Fibroblast of villous mesenchyme (primary cell): ENCODE measurements at regions not wholly inside any gene's neighbourhood (a gene's known extent, or its start where the extent isn't known, plus 50 kb on each side); places are given as distances from the start of the nearest gene placed in this dataset.

ENCODE experiments used
- DNase-seq: peaks from one replicate; pipeline ENCODE4 v3.0.0-alpha.2; 2010; ENCODE audit warnings: low read depth
- H3K4me3 ChIP-seq: 2 replicates; pipeline ENCODE4 v1.5.1; 2011; ENCODE audit warnings: low read depth, mild to moderate bottlenecking, low read length
- TF ChIP-seq, protein P1 (sequence below): IDR thresholded peaks from 2 replicates; pipeline ENCODE4 v1.5.1; 2012; ENCODE audit warnings: low read depth, mild to moderate bottlenecking, low read length; ENCODE audit not compliant: insufficient read depth

DNA sequence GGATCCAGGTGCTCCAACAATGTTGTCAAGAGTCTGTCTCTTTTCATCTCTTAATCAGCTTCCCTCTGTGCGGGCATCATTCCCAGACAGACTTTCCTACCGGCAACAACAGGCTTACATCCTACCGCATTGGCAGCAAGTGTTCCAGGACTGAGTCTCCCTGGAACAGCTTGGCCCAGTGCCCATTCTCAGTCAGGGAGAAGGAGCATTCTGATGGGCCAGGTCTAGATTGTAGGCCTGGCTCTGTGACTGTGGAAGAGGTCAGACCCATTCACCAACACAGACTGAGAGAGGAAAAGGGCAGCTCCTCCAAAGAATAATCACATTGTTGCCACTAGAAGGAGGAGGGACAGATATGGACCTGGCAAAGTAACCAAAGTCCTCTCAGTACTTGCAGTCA, 68.1 kb upstream of the TMEM132E start:
- TF ChIP-seq, protein P1, sequence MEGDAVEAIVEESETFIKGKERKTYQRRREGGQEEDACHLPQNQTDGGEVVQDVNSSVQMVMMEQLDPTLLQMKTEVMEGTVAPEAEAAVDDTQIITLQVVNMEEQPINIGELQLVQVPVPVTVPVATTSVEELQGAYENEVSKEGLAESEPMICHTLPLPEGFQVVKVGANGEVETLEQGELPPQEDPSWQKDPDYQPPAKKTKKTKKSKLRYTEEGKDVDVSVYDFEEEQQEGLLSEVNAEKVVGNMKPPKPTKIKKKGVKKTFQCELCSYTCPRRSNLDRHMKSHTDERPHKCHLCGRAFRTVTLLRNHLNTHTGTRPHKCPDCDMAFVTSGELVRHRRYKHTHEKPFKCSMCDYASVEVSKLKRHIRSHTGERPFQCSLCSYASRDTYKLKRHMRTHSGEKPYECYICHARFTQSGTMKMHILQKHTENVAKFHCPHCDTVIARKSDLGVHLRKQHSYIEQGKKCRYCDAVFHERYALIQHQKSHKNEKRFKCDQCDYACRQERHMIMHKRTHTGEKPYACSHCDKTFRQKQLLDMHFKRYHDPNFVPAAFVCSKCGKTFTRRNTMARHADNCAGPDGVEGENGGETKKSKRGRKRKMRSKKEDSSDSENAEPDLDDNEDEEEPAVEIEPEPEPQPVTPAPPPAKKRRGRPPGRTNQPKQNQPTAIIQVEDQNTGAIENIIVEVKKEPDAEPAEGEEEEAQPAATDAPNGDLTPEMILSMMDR: no peak
- DNase-seq: no peak
- no peak overlapping the region for H3K4me3 ChIP-seq

DNA sequence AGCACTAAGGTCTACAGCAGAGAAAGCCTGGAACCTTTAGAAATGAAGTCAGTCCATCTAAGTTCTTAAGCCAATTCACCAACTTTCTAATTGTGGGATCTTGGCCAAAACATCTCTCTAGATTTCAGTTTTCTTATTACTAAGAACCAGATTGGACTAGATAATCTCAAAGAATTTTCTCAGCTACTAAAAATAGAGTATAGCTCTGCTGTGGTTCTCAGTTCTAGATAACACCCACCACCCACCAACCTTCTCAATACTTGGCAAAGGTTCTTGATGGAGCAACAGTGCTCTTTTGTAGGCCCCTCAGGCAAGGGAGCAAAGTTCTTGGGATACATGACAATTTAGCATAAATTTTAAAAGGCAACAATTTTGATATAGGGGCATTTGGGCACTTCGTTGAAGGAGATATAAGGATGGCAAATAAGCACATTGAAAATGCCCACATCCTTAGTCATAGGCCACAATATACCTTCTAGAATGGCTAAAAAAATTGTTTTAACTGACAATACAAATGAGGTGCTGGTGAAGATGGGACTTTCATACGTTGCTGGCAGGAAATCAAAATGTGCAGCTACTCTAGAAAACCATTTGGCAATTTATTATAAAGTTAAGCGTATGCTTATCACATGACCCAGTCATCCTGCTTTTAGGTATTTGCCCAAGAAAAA, 74.4 kb upstream of the TMEM132E start:
- H3K4me3 ChIP-seq: no peak overlapping the region
- TF ChIP-seq, protein P1: no peak
- DNase-seq: no peak

DNA sequence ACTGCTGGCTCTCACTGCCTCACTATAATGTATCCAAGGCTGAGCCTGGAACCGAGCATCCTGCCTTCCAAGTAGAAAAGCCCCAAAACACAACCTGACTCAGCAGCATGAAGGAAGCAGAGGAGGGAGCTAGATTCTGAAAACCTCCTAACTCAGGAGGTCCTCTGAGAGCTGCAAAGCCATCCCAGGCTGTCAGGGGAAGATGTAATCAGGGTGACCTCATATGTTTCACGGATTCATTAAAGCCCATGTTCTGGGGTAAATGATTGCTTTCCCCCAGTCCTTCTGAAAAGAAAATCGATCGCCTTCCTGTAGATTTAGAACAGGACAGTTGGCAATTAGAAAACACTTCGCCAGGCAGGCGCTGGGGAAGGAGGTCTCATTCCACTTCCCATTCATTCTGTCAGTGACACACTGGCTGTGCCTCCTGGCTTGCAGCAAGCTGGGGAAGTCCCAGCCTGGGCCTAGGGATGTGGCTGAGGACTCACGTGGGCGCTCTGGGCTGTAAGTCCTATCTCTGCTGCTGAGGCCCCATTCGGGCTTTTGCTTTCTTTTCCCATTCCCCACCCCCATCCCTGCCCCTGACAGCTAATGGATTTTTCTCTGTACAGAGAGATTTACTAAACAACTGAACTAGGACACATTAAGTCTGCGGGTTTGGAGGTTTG, 75.7 kb upstream of the TMEM132E start:
- no peak for DNase-seq
- TF ChIP-seq, protein P1: no peak
- no peak overlapping the region for H3K4me3 ChIP-seq

DNA sequence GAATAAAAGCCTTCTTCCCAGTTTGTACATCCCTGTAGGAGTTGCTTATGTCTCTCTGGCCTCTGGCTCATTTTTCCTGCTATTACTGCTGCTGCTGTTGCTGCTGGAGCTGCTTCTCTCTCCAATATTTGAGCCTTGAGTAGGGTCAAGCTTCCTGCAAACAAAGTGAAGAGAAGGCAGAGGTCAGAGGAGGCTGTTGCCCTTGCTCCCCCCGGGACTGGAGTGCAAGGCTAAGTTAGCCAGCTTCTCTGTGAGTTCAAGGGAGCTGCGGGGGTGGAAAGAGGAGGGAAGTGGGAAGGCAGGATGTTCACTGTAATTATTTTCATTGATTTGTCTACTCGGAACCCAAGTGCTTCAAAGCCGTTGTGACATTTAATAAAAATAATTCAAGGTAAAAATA, 77.0 kb upstream of the TMEM132E start:
- H3K4me3 ChIP-seq: no peak overlapping the region
- no peak for DNase-seq
- TF ChIP-seq, protein P1: no peak

DNA sequence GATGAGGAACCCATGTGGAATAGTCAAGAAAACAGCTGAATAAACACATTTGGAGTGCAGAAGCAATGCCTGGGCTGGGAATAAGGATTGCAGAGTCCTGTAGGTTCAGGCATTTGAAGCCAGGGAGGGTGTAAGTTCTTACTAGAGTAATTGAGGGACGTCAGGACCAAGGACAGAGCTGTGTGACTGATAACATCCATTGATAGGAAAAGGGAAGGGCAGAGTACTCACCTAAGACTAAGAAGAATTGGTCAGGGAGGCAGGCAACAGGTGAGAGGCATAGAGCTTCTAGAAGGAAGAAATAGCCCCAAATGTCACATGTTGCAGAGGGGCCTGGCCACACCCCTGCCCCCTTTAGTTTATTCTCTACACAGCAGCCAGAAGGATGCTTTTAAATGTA, 79.8 kb upstream of the TMEM132E start:
- peak; percentile 20 for DNase-seq
- TF ChIP-seq, protein P1: no peak
- no peak overlapping the region for H3K4me3 ChIP-seq

DNA sequence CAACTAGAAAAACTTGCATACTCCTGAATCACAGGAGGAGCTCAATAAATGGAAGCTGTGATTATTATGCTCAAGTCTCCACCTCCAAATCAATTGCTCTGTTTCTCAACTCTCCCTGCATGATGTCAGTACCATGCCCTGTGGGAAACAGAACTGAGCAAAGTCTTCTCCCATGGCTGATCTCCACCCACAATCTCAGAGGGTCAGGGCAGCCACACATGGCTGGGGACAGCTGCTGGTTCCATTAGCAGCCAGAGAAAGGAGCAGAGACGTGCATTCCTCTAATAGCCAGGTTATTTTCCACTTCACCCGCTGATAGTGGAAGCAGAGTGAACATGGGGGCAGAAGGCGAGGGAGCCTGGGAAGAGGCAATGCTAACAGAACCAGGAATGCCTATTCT, 85.5 kb upstream of the TMEM132E start:
- no peak for DNase-seq
- TF ChIP-seq, protein P1: no peak

More for the DNA sequence above, 85.5 kb upstream of the TMEM132E start:
- H3K4me3 ChIP-seq: no peak overlapping the region
